DND-41 (cell line): ENCODE measurements at regions not wholly inside any gene's neighbourhood (a gene's known extent, or its start where the extent isn't known, plus 50 kb on each side); places are given as distances from the start of the nearest gene placed in this dataset.

Experiments used
- ATAC-seq: fragments of 200-7000 bp; cut with Tn5 transposase; 3 replicates; pipeline ENCODE4 v1.9.1; 2021; ENCODE audit warnings: low read depth; ENCODE audit not compliant: insufficient read depth
- DNase-seq: peaks from one replicate; pipeline ENCODE4 v3.0.0-alpha.2; 2020
- H2AFZ ChIP-seq: 2 replicates; pipeline ENCODE4 v1.6.0; 2012; ENCODE audit warnings: low read depth, low read length
- H3K27ac ChIP-seq: 2 replicates; pipeline ENCODE4 v1.5.1; 2012; ENCODE audit warnings: low read length, inconsistent platforms
- H3K27me3 ChIP-seq: fragments of 200-600 bp; sonication (generic); 2 replicates; pipeline ENCODE4 v1.6.0; 2012; ENCODE audit warnings: low read length, mild to moderate bottlenecking, inconsistent platforms; ENCODE audit not compliant: insufficient read depth, poor library complexity
- H3K36me3 ChIP-seq: 2 replicates; pipeline ENCODE4 v1.5.1; 2012; ENCODE audit warnings: low read length, inconsistent platforms; ENCODE audit not compliant: insufficient read depth
- H3K4me1 ChIP-seq: 2 replicates; pipeline ENCODE4 v1.5.1; 2012; ENCODE audit warnings: mild to moderate bottlenecking, low read length; ENCODE audit not compliant: insufficient read depth
- H3K4me2 ChIP-seq: 2 replicates; pipeline ENCODE4 v1.6.0; 2012; ENCODE audit warnings: mild to moderate bottlenecking, moderate library complexity, low read length, inconsistent platforms; ENCODE audit not compliant: insufficient read depth
- H3K4me3 ChIP-seq, 2 experiments: fragments of 200-600 bp in 1 of 2; shearing (Covaris generic) in 1 of 2; 2 replicates each; pipeline ENCODE4 v1.5.1; 2012 to 2016; ENCODE audit warnings: inconsistent platforms in 2 of 2, low read length in 2 of 2, mild to moderate bottlenecking in 2 of 2, low read depth in 1 of 2, moderate library complexity in 1 of 2
- H3K79me2 ChIP-seq: 2 replicates; pipeline ENCODE4 v1.6.0; 2012; ENCODE audit warnings: low read length, inconsistent platforms; ENCODE audit not compliant: insufficient read depth
- H3K9ac ChIP-seq: 2 replicates; pipeline ENCODE4 v1.6.0; 2012; ENCODE audit warnings: low read depth, mild to moderate bottlenecking, inconsistent platforms, low read length, moderate library complexity
- H3K9me3 ChIP-seq: 2 replicates; pipeline ENCODE4 v1.5.1; 2012; ENCODE audit warnings: low read length, moderate library complexity, mild to moderate bottlenecking, inconsistent platforms; ENCODE audit not compliant: insufficient read depth, severe bottlenecking
- H4K20me1 ChIP-seq: 2 replicates; pipeline ENCODE4 v1.6.0; 2012; ENCODE audit warnings: low read length; ENCODE audit not compliant: insufficient read depth
- CTCF ChIP-seq: IDR thresholded peaks from 2 replicates; pipeline ENCODE4 v1.5.1; 2012; ENCODE audit warnings: borderline replicate concordance, low read length, moderate library complexity, mild to moderate bottlenecking; ENCODE audit not compliant: poor library complexity, severe bottlenecking; ENCODE audit errors: extremely low read depth
- EZH2 ChIP-seq: IDR thresholded peaks from 3 replicates; pipeline ENCODE4 v1.6.1; 2012; ENCODE audit warnings: borderline replicate concordance, low read depth, mild to moderate bottlenecking, moderate library complexity, low read length, inconsistent platforms; ENCODE audit not compliant: severe bottlenecking

- Histone ChIP-seq H3K36me3 (no peaks in the 10 kb centered on the region), H4K20me1 (no peaks in the 10 kb centered on the region), H2AFZ (no peak overlapping the region), H3K27me3 (peaks cover 7% of the 10 kb centered on the region), H3K79me2 (no peaks in the 10 kb centered on the region), H3K9me3 (no peaks in the 10 kb centered on the region), H3K9ac (no peak overlapping the region), H3K4me1 (no peaks in the 10 kb centered on the region), H3K4me2 (no peak overlapping the region), H3K27ac (no peak overlapping the region), H3K4me3 (no peak overlapping the region)
- TF ChIP-seq EZH2 (no peak), CTCF (no peak)
- no peak for ATAC-seq
- DNase-seq: no peak
Observed at GRCh38 chr5:152144556-152144955, 219.9 kb upstream of the GLRA1 start.

GRCh38 chr5:152144030-152144429 lies 219.4 kb upstream of the GLRA1 start:
- Histone ChIP-seq H3K9me3 (no peaks in the 10 kb centered on the region), H2AFZ (no peak overlapping the region), H4K20me1 (no peaks in the 10 kb centered on the region), H3K4me2 (no peak overlapping the region), H3K36me3 (no peaks in the 10 kb centered on the region), H3K4me3 (no peak overlapping the region), H3K27ac (no peak overlapping the region), H3K79me2 (no peaks in the 10 kb centered on the region), H3K9ac (no peak overlapping the region), H3K27me3 (peaks cover 7% of the 10 kb centered on the region), H3K4me1 (no peaks in the 10 kb centered on the region)
- DNase-seq (no peak), ATAC-seq (no peak)
- TF ChIP-seq CTCF (no peak), EZH2 (no peak)

- Histone ChIP-seq H3K36me3 (no peaks in the 10 kb centered on the region), H2AFZ (no peak overlapping the region), H3K79me2 (no peaks in the 10 kb centered on the region), H3K4me2 (no peak overlapping the region), H3K27me3 (peaks cover 11% of the 10 kb centered on the region), H3K27ac (no peak overlapping the region), H3K9me3 (no peaks in the 10 kb centered on the region), H4K20me1 (no peaks in the 10 kb centered on the region), H3K4me3 (no peak overlapping the region), H3K4me1 (no peaks in the 10 kb centered on the region), H3K9ac (no peak overlapping the region)
- TF ChIP-seq CTCF: peak; percentile 92
- TF ChIP-seq EZH2: no peak
- ATAC-seq (peak; percentile 86), DNase-seq (peak; percentile 61)
Observed at GRCh38 chr5:152142840-152143469, 218.3 kb upstream of the GLRA1 start.
